Jurkat, Clone E6-1 (cell line): ENCODE measurements at regions not wholly inside any gene's neighbourhood (a gene's known extent, or its start where the extent isn't known, plus 50 kb on each side); places are given as distances from the start of the nearest gene placed in this dataset.
A peak's percentile ranks its signal among the peaks of the same experiment; 100 is the strongest.

Source experiments
- DNase-seq: peaks from one replicate; pipeline ENCODE4 v3.0.0-alpha.2; 2011; ENCODE audit warnings: low read depth, low spot score
- H3K4me3 ChIP-seq: 2 replicates; pipeline ENCODE4 v1.5.1; 2011; ENCODE audit warnings: mild to moderate bottlenecking, low read length, control low read depth, moderate library complexity

DNA sequence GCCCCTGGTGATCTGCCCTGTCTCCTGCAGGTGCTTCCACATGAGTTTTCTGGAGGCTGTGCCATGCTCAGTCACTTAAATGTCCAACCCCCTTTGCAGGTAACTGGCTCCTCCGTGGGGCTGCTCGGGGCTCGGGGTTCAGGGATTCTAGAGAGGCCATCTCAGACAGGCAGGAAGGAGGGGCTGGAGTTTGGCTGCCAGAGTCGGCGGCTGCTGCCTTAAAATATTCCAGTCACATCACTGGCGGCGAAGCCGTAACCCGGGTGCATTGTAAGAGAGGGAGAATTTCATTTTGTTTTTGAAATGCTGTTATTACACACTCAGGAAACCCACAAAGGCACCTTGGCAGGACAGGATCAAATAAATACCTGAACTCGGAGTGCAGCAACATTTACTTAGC, 212.9 kb upstream of the PMEPA1 start:
- no peak for DNase-seq
- H3K4me3 ChIP-seq = no peak overlapping the region

DNA sequence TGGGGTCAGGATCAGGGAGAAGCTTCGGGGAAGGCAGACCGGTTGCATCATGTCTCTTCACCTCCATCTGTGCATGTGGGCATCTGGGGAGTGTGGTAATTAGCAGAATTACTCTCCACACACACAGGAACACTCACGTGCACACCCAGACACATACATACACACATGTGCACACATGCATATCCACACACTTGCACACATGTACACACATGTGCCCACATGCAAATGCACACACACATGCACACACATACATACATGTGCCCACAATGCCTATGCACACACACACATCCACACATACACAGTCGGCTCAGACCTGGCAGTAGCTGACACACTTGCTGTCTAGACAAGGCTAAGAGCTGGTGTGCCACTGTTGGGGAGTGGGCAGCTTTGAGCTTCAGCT, 212.3 kb upstream of the PMEPA1 start:
- H3K4me3 ChIP-seq = no peak overlapping the region
- DNase-seq = no peak

DNA sequence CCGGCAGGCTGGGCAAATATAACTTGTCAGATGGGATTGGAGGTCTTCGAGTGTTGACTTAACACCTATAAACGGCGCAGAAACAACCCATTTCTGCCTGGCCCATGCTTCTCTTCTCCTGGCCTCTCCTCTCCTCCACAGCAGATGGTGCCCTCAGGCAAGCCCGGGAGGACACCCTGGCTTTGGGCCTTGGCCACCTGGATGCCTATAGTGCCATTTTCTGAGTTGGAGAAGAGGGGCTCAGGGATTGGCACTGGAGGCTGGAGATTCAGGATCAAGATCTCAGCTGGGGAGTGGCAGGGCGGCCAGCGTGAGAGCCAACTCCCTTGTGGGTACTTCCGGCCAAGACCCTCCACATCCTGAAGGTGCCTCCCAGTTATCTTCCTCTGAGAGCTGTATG, 211.9 kb upstream of the PMEPA1 start:
- DNase-seq = no peak
- no peak overlapping the region for H3K4me3 ChIP-seq

DNA sequence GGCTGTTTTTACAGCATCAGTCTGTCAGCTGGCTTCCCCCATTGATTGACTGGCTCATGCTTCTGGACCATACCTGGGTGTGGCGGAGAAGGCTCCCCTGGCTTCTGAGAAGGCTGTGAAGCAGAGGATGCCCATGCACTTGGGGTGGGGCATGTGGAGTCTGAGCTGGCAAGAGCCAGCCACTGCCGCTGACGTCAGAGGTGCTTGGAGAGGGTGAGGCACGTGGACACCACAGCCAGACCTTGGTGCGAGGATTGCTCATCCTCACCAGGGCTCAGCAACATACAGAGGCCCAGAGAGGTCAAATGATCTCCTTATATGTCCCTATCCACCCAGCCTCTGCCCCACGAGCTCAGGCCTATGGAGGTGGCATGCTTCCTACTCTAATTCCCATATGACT, 211.2 kb upstream of the PMEPA1 start:
- no peak overlapping the region for H3K4me3 ChIP-seq
- DNase-seq = no peak

DNA sequence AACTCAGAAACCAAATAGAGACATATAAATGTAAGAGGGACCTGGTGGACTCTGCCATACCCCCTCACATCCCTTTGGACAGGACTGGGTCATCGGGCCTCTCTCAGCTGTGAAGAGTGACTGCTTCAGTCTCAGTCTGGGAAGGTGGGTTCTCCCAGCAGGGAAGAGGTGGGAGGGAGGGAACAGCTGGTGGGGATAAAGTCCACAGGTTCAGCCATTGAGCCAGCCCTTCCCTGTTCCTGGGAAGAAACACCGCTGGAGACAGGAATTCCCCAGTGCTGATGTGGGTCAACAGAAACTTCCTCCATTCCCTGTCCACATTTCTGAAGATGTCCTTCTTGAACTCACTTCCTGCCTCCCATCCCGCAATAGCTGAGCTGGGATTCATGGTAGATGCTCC, 209.2 kb upstream of the PMEPA1 start:
- no peak overlapping the region for H3K4me3 ChIP-seq
- DNase-seq = no peak

DNA sequence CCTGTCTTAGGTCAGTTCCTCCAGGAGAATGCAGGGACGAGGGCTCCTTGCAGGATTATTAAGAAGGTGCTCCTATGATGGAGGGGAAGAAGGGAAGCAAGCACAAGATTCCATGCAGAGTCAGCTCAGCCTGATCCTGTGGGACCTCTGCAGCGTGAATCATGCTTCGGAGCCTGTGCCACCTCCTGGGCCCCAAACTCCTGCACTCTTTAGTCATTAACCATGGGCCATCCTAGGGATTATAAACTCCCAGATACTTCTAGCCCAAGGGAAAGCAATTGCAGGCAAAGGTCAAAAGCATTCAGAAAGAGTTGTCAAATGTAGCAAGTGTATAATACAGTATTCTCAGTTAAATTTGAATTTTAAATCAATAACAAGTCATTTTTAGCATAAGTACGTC, 208.7 kb upstream of the PMEPA1 start:
- DNase-seq = no peak
- H3K4me3 ChIP-seq = no peak overlapping the region

- no peak overlapping the region for H3K4me3 ChIP-seq
- no peak for DNase-seq
Measured at GRCh38 chr20:57914205-57914604, 204.4 kb upstream of the PMEPA1 start.

- no peak overlapping the region for H3K4me3 ChIP-seq
- no peak for DNase-seq
Measured at GRCh38 chr20:57913156-57913930, 203.5 kb upstream of the PMEPA1 start.

DNA sequence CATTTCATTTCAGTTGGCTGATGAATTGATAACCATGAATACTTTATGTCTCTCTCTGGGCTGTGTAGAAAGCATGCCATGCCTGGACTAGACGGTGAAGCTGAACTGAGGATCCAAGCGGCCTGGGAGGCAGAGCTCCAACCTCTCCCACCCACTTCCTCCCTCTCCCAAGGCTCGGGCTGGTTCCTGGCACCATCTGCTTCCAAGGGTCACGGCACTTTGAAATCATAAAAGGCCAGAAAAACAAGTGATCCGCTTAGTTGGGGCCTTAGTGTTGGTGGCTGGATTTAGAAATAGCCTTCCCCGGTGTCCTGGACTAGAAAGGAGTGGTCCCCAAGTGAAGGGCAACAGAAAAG, 202.4 kb upstream of the PMEPA1 start:
- H3K4me3 ChIP-seq = no peak overlapping the region
- DNase-seq = no peak

- H3K4me3 ChIP-seq = no peak overlapping the region
- DNase-seq = no peak
Measured at GRCh38 chr20:57911512-57912226, 201.9 kb upstream of the PMEPA1 start.

DNA sequence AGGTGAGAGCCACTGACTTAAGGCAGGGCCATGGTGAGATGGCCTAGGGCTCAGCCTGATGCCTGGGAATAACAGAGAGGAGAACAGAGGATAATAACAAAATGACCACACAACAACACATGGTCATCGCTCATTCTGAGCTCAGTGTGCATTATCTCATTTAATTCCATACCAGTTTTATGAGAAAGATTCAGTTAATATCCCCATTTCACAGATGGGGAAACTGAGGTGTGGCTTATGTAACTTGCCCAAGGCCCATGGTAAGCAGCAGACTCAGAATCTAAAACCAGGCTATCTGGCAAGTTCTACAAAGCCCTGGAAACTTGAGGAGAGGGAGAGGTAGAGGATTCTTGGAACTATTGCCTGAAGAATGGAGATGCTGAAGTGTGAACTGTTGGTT, 200.9 kb upstream of the PMEPA1 start:
- DNase-seq = no peak
- H3K4me3 ChIP-seq = no peak overlapping the region

DNA sequence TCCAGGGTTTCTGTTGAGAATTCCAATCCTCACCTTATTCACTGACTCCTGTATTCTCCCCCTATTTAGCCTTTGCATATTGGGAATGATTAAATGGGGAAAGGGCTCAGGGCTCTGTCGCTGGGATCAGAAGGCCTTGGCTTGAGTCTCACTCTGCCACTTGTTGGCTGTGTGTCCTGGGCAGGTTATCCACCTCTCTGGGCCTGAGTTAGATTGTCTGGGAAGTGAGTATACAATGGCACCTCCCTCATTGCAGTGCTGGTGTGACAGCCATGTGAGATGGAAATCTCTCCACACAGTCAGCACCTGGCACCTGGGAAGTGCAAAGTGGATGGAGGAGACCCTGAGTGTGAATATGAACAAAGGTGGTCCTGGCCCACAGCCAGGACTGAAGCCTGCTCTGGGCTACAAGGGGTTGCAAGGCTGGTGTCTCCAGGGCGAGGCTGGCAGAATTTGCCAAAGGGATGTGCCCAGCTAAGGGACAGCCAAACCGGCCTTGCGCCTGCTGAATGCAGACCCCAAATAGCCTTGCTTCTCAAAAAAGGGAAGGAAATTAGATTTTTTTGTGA, 200.0 kb upstream of the PMEPA1 start:
- H3K4me3 ChIP-seq = no peak overlapping the region
- DNase-seq = no peak

- DNase-seq = no peak
- no peak overlapping the region for H3K4me3 ChIP-seq
Measured at GRCh38 chr20:57908704-57909630, 199.2 kb upstream of the PMEPA1 start.

DNA sequence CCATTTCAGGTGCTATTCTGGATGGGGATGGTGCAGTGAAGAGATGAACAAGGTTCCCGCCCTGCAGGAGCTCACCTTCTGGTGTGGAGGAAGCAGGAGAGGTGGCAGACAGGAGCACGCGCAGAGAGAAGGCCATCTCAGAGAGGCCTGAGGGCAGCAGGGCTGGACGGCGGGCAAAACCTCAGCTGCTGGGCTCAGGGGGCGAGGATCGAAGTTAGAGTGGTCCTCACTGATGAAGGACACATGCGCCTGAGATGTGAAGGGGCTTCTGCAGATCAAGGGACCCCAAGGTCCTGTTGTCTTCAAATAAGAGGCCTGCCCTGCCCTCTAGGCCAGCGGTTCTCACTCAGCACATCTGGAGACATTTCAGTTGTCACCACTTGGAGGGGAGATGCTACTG, 198.4 kb upstream of the PMEPA1 start:
- no peak overlapping the region for H3K4me3 ChIP-seq
- DNase-seq = no peak

- no peak for DNase-seq
- no peak overlapping the region for H3K4me3 ChIP-seq
Measured at GRCh38 chr20:57907131-57908000, 197.6 kb upstream of the PMEPA1 start.

DNA sequence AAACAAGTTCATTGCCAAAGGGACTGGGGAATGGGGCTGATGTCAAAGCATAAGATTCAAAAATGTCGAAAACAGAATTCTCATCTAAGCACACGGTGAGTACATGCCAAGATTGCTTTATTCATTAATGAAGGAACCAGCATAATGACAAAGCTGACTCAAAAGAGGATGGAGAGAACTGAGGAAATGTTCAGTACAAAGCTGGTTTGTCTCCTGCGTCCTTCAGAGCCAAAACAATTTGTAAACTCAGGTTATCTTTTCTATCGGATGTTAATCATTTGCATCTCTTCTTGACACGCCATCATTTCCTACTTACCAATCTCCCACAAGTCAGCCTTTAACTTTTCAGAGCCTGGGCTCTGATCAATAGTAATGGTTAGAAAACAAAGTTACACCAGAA, 195.6 kb upstream of the PMEPA1 start:
- DNase-seq = no peak
- no peak overlapping the region for H3K4me3 ChIP-seq

DNA sequence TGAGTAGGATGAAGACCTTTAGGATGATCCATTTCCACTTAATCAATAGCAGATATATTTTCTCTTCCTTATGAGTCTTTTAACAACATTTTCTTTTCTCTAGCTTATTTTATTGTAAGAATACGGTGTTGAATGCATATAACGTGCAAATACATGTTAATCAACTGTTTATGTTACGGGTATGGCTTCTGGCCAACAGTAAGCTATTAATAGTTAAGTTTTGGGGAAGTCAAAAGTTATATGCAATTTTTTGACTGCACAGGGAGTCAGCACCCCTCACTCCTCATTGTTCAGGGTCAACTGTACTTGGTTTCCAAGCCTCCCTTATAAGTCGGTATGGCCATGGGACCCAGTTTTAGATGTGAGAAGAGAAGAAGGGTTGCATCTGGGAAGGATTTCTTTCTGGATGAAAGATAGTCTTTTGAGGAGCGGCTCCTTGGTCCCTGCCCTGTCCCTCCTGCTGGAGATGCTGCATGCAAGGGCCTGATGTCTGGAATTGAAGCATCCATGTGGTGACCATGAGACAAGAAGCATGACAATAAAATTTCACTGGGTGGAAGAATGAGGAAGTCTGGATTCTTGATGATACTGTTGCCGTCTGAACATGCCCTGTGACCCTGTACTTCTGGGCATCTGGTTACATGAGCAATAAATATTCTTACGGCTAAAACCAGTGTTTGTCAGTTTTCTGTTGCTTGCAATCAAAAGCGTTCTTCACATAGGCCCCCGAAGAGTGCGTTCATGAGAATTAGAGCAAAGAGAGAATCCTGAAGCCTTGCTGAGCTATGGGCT, 194.7 kb upstream of the PMEPA1 start:
- no peak for DNase-seq
- no peak overlapping the region for H3K4me3 ChIP-seq

GRCh38 chr20:57902473-57902872, 192.7 kb upstream of the PMEPA1 start:
- no peak overlapping the region for H3K4me3 ChIP-seq
- peak; percentile 24 for DNase-seq
